Stimulated activated CD8-positive, alpha-beta memory T cell treated with anti-CD3 and anti-CD28 coated beads, Interleukin-15, amount 100 ng/mL, for 48 hours (primary cell): ENCODE measurements at regions not wholly inside any gene's neighbourhood (a gene's known extent, or its start where the extent isn't known, plus 50 kb on each side); places are given as distances from the start of the nearest gene placed in this dataset.
"Not testable (repeated sequence)": the region's sequence is repeated elsewhere in the genome, so short reads cannot be mapped to it uniquely, and the experiment has no call there.

Experiments used
- DNase-seq, 2 donors: peaks; one replicate each; pipeline ENCODE4 v3.0.0-alpha.2; 2020; ENCODE audit warnings: low read depth in 2 of 2

DNA sequence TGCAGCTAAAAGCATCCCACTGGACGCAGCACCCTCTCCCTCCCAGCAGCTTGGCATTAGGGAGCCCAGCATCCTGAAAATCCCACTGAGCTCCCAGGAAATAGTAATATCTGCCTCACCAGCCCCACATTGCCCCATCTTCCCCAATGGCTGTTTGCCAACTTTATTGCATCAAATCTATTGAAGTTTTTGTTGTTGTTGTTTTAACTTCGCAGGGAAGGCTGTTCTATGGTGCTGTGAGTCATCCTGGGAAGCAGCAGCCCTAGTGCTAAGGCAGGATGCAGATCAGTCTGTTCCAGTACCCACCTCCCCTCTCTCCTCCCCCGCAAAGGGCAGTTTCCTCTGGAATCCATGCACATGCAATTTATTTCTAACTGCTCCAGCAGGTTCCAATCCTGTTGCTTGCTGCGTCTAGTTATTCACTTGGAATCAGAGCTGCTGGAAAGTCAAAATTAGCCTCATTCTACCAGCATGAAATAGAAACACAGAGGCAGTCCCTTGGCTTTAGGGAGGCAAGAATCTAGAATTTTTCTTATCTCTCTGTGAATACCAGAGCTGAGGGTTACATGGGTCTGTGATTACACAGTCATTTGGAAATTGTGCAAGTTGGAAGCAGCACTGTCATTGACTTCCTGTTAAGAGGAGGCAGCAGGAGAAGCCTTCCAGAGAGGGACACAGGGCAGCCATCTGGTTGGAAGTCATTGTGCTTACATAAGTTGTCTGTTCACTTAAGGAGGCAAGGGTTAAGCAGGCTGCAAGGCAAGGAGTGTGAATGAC, 115.9 kb upstream of the CACUL1 start:
- no peak for DNase-seq

DNA sequence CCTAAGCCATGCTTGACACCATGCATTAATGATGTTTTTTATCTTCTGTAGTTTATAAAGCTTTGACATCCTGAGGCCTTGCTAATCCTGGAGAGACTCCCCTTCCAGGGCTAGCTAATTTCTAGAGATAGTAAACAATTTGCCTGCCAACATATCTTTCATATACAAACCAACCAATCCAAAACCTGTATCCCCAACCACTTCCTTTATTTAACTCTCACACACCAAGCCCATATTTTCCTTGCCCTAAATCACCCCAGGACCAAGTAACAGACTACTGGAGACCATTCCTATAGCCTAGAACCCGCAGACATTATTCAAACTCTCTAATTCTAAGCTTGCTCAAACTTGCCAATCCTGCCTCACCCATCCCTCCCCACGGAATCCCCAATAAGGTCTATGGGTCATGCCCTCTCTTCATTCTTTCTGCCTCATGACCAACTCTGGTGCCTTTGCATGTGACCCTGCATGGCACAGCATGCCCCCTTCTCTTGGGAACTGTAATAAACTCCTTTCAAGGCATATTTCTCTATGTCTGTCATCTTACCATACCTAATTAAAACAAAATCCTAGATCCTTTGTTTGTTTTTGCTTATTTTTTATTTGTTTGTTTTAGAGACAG, 116.6 kb upstream of the CACUL1 start:
- no peak for DNase-seq

DNA sequence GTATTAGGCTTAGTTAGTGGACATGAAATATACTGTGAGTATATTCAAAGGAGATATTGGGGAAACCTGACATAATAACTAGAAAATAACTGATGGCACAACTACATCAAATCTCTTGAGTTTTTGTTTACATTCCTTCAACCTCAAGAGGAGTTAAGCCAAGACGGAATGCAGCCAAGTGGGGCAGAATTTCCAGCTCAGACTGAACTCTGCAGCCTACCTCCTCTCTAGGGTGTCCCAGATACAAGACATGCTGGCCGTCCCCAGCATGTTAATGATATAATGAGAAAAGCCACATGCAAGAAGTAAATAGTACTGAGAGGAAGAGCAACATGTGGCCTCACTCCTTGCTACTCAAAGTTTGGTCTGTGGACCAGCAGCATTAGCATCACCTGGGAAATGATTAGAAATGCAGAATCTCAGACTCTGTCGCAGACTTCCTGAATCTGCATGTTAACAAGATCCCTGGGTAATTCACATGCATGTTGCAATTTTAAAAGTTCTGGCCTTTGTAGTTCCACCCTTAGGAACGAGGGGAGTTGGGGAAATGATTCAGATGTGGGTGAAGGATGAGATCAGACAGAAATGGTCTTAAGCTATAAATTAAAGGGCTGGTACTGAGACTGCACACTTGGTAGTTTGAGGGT, 118.4 kb upstream of the CACUL1 start:
- DNase-seq, result no peak

DNA sequence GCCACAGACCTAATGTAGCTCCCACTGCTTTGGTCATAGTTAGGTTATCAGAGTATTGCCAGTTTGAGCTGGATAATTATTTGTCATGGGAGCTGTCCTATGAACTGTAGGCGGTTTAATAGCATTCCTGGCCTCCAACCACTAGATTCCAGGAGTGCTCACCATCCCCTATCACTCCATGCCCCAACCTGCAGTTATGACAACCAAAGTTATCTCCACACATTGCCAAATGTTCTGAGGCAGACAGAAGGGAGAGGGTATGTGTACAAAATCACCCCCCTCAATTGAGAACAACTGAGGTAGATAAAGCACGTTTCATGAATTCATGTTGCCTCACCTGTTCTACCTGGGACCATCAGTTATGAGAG, 119.0 kb upstream of the CACUL1 start:
- no peak for DNase-seq

DNA sequence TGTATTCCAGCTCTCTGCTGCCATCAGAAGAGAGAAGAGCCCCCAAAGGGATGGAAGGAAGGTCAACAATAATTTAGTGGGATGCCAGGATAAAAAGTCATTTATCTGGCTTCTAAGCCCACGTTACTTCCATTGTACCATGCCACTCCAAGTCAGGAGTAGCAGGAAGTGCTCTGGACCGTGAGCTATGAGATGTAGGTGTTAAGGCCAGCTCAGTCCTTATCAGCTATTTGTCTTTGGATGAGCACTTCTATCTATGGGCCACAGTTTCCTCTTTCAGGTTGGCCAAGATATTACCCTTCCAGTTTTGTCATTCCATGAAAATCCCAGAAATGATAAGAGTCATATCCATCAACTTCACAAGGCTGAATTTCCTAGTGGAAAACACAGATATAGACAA, 119.4 kb upstream of the CACUL1 start:
- DNase-seq, result no peak

DNA sequence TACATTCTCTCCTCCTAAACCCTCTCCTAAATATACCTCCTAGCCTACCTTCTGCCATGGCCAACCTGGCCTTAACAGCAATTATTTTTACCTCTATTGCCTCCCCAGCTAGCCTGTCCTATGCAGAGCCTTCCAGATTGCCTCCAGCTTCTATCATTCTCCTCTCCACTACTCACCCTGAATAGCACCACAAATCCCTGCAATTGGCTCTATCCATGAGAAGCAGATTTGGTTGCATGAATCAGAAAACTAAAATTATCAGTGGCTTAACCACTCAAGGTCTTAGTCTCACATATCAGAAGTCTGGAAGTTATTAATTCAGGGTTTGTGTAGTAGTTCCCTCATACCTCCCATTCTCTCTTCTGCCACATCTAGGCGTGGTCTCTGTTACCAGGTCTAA, 120.3 kb upstream of the CACUL1 start:
- DNase-seq, result no peak

DNA sequence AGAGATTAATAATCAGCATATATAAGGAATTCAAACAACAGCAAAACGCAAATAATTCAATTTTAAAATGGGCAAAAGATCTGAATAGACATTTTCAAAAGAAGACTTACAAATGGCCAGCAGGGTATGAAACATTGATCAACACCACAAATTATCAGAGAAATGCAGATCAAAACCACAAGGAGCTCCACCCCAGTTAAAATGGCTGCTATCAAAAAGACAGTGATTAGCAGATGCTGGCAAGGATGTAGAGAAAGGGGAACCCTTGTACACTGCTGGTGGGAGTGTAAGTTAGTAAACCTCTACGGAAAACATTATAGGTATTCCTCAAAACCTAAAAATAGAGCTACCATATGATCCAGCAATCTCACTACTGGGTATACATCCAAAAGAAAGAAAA, 128.0 kb upstream of the CACUL1 start:
- DNase-seq, result no peak

DNA sequence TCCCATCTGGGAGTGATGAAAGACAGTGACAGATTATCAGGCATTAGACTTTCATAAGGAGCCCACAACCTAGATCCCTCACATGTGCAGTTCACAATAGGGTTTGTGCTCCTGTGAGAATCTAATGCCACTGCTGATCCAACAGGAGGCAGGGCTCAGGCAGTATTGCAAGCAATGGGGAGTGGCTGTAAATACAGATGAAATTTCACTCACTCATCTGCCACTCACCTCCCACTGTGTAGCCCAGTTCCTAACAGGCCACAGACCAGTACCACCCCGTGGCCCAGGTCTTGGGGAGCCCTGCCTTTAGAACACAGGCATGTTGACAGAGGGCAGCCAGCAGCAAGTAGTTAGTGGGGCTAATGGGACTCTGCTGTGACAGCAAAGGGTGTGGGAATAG, 137.3 kb upstream of the NANOS1 start:
- no peak for DNase-seq

DNA sequence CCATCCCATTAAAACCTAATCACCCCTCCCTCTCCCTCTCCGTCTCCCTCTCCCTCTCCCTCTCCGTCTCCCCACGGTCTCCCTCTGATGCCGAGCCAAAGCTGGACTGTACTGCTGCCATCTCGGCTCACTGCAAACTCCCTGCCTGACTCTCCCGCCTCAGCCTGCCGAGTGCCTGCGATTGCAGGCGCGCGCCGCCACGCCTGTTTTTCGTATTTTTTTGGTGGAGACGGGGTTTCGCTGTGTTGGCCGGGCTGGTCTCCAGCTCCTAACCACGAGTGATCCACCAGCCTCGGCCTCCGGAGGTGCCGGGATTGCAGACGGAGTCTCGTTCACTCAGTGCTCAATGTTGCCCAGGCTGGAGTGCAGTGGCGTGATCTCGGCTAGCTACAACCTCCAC, 134.6 kb upstream of the NANOS1 start:
- DNase-seq, result not testable (repeated sequence)

DNA sequence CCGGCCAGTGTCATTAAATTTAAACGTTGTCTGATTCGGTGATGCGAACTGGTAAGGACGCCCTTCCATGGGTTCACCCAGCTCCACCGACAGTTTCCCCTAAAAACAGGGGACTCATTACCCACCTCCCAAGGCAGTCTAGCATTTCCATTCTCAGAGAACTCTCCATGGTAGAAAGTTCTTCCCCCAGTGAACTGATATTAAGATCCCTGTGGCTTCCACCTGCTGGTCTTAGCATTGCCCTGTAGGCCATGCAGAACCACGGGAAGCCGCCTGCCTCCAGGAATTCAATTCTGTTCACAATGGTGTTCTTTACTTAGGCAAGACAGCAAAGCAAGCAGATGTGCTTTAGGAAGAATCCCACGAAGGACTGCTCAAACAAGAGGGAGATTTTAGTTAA, 128.9 kb upstream of the NANOS1 start:
- DNase-seq, result no peak

DNA sequence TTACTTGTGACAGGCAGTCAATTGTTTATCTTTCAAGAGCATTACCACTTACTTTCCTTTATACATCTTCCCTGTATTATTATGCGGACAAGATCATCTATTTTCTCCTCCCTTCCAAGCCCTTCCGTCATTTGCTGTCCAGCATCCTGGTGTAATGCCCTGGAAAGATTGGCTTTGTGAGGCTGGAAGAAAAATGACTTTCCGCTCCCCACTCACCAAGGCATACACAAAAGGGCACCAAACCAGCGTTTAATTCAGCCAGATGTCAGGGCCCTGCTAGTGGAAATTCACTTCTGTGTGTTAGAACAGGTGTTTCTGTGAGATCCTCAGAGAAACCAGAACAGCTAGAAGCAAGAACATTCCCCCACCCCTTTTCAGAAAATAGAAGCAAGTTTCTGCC, 128.1 kb upstream of the NANOS1 start:
- no peak for DNase-seq

DNA sequence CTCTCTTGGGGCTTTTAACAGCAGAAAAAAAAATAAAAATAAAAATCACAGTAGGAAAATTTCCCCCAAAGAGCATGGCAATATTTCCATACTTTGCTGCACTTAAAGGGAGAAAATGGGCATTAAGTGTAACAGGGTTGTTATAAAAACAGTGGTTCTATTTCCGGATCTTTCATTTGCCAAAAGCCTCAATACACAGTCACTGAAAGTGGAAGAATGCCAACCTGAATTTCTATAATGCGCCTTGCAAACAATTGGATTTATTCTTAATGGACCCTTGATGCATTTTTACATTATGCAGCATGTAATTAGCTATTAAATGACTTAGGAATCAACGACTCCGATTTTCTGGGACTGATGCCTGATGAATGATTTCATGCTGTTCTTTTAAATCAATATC, 127.6 kb upstream of the NANOS1 start:
- no peak for DNase-seq

DNA sequence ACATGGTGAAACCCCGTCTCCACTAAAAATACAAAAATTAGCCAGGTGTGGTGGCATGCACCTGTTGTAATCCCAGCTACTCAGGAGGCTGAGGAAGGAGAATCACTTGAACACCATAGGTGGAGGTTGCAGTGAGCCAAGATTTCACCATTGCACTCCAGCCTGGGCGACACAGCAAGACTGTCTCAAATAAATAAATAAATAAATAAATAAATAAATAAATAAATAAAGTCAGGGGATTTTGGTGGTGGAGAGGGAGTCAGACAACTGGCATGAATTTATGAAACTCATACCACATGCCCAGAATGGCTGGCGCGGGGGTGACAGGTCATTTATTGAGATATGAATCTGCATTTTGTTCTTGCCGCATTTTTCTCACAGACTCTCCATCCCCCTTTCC, 126.9 kb upstream of the NANOS1 start:
- DNase-seq, result not testable (repeated sequence)

DNA sequence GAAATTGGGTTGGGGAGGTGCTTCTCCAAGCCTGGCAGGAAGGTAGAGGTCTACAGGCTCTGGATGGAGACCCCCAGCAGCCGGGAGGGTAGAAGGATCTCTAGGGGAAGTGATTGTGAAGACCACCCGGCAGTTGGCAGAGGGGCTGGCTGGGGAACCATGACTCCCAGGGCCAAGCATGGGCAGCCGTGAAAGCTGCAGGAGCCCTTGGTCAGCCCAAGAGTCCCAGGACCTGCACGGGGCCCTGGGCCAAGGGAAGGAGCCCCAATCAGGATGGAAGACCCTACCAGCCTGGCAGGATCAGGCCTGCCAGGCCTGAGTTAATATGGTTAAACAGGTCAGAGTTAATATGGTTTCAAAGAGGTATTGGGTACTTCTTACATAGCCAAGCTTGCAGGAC, 126.3 kb upstream of the NANOS1 start:
- no peak for DNase-seq

DNA sequence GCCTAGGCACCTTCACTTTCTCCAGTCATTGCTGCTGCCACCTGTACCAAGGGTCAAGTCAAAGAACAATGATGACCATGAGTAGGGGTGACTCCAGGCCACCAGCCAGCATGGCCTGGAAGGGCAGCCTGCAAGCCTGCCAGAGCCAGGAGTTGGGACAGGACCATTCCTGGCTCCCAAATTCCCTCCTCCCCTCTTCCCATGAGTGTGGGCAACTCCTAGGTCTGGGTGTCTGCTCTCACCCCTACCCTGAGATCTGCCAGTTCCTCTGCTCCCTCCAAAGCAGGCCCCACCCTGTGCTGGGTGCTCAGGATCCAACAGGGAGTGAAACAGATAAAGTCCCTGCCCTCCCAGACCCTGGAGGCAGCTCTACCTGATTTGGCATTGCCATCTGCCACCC, 125.8 kb upstream of the NANOS1 start:
- no peak for DNase-seq

DNA sequence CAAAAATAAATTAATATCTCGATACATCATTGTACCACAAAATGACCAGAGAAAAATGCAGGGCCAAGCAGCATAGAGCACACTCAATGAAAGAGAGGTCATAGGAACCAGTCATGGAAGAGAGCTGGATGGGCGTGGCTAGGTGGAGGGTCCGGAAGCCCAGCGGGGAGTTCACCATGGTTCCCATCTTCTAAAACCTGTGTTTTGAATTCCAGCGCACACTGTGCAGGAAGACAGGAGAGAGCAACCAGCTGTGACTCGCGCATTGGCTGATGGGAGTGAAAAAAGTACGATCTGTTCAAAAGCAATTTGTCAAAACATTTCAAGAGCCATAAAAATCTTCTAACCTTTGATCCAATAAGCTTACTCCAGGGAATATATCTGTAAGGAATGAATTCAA, 125.2 kb upstream of the NANOS1 start:
- no peak for DNase-seq

DNA sequence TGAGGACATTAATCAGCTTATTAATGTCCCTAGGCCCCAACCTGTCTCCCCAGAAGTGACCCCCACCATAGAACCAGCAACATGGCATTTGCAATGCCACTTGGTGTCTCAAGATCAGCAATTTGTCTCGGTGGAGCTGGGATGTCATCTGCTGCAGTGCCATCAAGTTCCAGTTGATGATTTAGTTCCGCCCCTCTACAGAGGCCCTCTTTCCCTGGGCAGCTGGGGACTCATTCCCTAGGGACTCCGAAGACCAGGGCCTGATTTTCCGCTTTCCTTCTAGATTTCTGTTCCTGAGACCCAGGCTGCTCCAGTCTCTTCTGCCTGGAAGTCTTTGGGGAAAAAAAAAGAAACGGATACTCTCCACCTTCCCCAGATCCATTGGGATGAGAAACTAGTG, 122.5 kb upstream of the NANOS1 start:
- no peak for DNase-seq

DNA sequence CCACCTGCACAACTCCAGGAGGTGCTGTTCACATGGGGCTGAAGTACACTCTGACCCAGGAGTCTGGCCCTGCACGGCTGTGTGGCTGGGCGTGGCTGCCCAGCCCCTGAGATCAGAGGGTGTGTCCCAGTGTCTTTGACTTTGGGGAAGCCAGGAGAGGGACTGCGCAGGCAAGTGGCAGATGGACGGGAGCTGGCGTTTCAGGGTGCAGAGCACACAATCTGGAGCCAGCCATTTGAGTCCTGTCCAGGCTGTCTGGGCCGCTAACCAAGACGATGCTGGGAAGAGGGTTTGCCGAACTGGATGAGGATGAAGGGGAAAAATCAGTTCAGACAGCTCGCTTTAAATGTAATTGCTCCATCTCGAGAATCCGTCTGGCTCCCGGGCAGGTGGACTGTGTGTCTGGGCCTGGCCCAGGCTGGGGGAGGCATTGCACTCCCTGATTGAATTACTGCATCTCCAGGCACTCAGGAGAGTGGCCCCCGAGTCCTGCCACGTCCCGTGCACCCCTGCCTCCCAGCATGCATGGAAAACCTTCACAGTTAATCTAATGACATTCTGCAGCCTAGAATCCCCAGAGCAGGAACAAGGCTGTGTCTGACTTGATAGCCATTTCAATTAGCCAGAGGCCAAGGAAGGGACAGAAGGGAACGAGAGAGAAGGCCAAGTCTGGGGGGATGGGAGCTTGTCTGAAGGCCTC, 120.8 kb upstream of the NANOS1 start:
- DNase-seq, result no peak

DNA sequence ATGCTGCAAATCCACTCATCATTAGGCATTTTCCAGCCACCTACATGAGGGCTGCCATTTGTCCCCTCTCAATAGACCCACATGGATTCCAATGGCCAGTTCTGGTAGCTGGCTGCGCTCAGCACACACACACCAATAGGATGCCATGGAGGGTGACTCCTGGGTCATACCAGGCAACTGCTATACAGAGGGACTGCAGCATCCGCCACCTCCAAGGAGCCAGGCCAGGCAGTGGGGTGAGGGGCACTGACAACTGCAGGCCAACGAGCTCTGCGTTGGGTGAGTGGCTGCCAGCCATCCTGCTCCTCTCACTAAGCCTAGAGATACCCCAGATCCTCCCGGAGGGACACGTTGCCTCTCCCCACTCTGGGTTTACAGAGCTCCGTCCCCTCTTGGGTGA, 118.8 kb upstream of the NANOS1 start:
- no peak for DNase-seq

DNA sequence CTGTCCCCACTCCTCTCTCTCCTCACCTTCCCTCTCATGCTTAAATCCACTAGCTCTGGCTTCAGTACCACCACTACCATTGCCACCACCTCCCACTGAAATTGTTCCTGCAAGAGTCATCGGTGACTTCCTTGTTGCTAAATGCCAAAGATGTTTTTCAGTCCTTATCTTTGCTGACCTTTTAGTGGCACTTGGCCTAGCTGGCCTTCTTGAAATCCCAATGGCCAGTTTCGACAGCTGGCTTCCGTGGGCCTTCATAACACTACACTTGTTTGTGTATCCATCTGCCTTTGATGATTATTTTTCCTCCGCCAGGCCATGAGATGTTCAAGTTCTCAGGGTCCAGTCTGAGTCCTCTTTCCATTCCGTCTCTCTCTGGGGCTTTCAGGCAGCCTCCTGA, 118.2 kb upstream of the NANOS1 start:
- no peak for DNase-seq

DNA sequence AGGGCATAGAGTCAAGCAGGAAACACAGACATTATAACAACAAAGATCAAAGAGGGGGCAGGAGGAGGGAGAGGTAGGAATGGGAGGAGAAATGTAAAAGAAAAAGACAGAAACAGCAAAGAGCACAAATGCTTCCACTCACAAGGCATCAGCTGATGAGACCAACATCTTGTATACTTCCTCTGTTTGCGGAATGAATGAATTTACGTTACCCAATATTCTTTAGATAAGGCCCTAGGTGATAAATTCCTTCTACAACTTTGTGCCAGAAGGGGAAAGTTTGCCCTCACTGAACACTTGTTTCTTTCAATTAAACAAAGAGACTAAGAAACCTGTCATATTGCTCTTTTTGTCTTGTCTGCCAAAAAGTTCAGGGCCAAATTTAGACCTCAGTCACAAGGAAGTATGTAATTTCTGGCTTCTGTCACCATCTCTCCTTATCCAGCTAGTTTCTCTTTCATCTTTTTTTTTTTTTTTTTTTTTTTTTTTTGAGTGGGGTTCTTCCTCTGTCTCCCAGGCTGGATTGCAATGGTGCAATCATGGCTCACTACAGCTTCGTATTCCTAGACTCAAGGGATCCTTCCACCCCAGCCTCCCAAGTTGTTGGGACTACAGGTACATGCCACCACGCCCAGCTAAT, 116.4 kb upstream of the NANOS1 start:
- no peak for DNase-seq

DNA sequence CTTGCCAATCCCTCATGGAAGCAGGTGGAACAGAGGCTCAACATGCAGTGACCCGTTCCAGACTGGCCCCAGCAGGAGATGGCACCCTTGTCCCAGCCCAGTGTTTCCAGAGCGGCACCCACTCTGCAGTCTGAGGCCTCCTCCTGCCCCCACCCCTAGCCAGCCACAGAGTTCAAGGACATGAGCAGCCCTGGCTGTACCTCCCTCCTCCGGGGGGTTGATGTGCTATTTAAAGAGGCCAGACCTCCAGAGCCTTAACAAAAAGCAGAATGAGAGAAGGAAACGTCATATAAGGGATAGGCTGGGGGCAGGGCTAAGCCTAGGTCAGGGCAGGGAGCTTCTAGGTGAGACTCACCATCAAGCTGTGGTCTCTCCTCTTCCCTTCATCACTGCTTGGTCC, 115.7 kb upstream of the NANOS1 start:
- no peak for DNase-seq
